GM19463 (cell line): ENCODE measurements at regions not wholly inside any gene's neighbourhood (a gene's known extent, or its start where the extent isn't known, plus 50 kb on each side); places are given as distances from the start of the nearest gene placed in this dataset.
"Not testable (repeated sequence)": the region's sequence is repeated elsewhere in the genome, so short reads cannot be mapped to it uniquely, and the experiment has no call there.

Experiments
- ATAC-seq: cut with Tn5 transposase; IDR thresholded peaks from one replicate; pipeline ENCODE4 v1.9.1; 2021; ENCODE audit warnings: mild to moderate bottlenecking, moderate library complexity; ENCODE audit not compliant: unreplicated experiment

GRCh38 chr1:233473549-233474204 lies 140.2 kb upstream of the KCNK1 start:
- no peak for ATAC-seq

GRCh38 chr1:233477359-233477758 lies 136.5 kb upstream of the KCNK1 start:
- ATAC-seq, result no peak

GRCh38 chr1:233478611-233479010 lies 135.3 kb upstream of the KCNK1 start:
- no peak for ATAC-seq

GRCh38 chr1:233479110-233479890 lies 134.6 kb upstream of the KCNK1 start:
- ATAC-seq, result no peak

GRCh38 chr1:233480198-233480597 lies 133.7 kb upstream of the KCNK1 start:
- no peak for ATAC-seq

GRCh38 chr1:233482388-233482787 lies 131.5 kb upstream of the KCNK1 start:
- no peak for ATAC-seq

- no peak for ATAC-seq
Observed at GRCh38 chr1:233485385-233485784, 128.5 kb upstream of the KCNK1 start.

GRCh38 chr1:233485809-233486398 lies 128.0 kb upstream of the KCNK1 start:
- ATAC-seq, result no peak

- no peak for ATAC-seq
Observed at GRCh38 chr1:233487408-233487807, 126.5 kb upstream of the KCNK1 start.

- ATAC-seq, result no peak
Observed at GRCh38 chr1:233489411-233489810, 124.5 kb upstream of the KCNK1 start.

GRCh38 chr1:233490488-233490887 lies 123.4 kb upstream of the KCNK1 start:
- no peak for ATAC-seq

- ATAC-seq, result no peak
Observed at GRCh38 chr1:233491953-233492620, 121.8 kb upstream of the KCNK1 start.

GRCh38 chr1:233496993-233497392 lies 116.9 kb upstream of the KCNK1 start:
- no peak for ATAC-seq

GRCh38 chr1:233497679-233498078 lies 116.2 kb upstream of the KCNK1 start:
- no peak for ATAC-seq

GRCh38 chr1:233500106-233500505 lies 113.8 kb upstream of the KCNK1 start:
- ATAC-seq, result no peak

GRCh38 chr1:233503366-233503954 lies 110.4 kb upstream of the KCNK1 start:
- no peak for ATAC-seq

GRCh38 chr1:233505130-233505529 lies 108.8 kb upstream of the KCNK1 start:
- ATAC-seq, result no peak

- ATAC-seq, result not testable (repeated sequence)
Observed at GRCh38 chr1:233505889-233506288, 108.0 kb upstream of the KCNK1 start.

- ATAC-seq, result no peak
Observed at GRCh38 chr1:233509526-233509925, 104.4 kb upstream of the KCNK1 start.

- no peak for ATAC-seq
Observed at GRCh38 chr1:233512538-233512937, 101.4 kb upstream of the KCNK1 start.

GRCh38 chr1:233513431-233513830 lies 100.5 kb upstream of the KCNK1 start:
- ATAC-seq, result no peak
